ENCODE measurements at regions not wholly inside any gene's neighbourhood (a gene's known extent, or its start where the extent isn't known, plus 50 kb on each side); places are given as distances from the start of the nearest gene placed in this dataset.
A peak's percentile ranks its signal among the peaks of the same experiment; 100 is the strongest.
"Not testable (repeated sequence)": the region's sequence is repeated elsewhere in the genome, so short reads cannot be mapped to it uniquely, and the experiment has no call there.

DNA sequence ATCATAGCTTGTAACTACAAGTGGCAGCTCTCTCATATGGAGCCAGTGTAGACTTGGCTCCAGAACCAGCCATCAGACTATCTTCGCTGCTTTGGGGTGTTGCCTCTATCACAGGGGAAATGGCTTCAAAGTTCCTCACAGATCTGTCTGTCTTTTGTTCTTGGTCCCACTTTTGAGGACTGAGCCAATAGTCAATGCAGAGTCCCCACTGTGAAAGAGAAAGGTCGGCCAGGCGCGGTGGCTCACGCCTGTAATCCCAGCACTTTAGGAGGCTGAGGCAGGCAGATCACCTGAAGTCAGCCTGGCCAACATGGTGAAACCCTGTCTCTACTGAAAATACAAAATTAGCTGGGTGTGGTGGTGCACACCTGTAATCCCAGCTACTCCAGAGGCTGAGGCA is 86.9 kb upstream of the FZD7 start:
- H3K27me3 ChIP-seq (ENCODE audit: control insufficient read depth in 3 of 3, insufficient read depth in 3 of 3, low read length in 3 of 3); H3K36me3 ChIP-seq (ENCODE audit: control insufficient read depth in 3 of 3, insufficient read depth in 3 of 3, low read length in 3 of 3); H3K27ac ChIP-seq (ENCODE audit: low read depth, low read length); H3K9me3 ChIP-seq (ENCODE audit: control insufficient read depth in 3 of 3, low read length in 3 of 3); H3K9ac ChIP-seq (ENCODE audit: low read depth in 1 of 3, low read length in 3 of 3); H3K4me3 ChIP-seq (ENCODE audit: low read length in 3 of 3); H3K4me1 ChIP-seq (ENCODE audit: control insufficient read depth in 3 of 3, insufficient read depth in 3 of 3, low read length in 3 of 3): not testable (repeated sequence)

DNA sequence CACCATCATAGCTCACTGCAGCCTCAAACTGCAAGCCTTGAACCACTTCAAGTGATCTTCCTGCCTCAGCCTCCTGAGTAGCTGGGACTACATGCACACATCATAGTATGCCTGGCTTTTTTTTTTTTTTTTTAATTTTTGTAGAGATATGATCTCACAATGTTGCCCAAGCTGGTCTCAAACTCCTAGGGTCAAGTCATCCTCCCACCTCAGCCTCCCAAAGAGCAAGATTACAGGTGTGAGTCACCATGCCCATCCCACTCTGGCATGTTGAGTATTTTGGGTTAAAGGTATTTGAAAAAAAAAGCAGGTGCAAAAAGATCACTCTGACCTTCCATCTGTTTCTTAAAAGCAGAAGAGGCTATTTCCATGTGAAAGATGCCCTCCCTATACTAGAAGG is 86.4 kb upstream of the FZD7 start:
- Histone ChIP-seq H3K4me3 (ENCODE audit: low read length in 3 of 3) (no peak overlapping the region), H3K9ac (ENCODE audit: low read depth in 1 of 3, low read length in 3 of 3) (no peak overlapping the region), H3K9me3 (ENCODE audit: control insufficient read depth in 3 of 3, low read length in 3 of 3) (no peaks in the 10 kb centered on the region), H3K36me3 (ENCODE audit: control insufficient read depth in 3 of 3, insufficient read depth in 3 of 3, low read length in 3 of 3) (no peaks in the 10 kb centered on the region), H3K4me1 (ENCODE audit: control insufficient read depth in 3 of 3, insufficient read depth in 3 of 3, low read length in 3 of 3) (peaks cover 4 to 7% (median 4%) of the 10 kb centered on the region in 3 donors), H3K27me3 (ENCODE audit: control insufficient read depth in 3 of 3, insufficient read depth in 3 of 3, low read length in 3 of 3) (no peaks in the 10 kb centered on the region), H3K27ac (ENCODE audit: low read depth, low read length) (no peak overlapping the region)

- no peaks in the 10 kb centered on the region for H3K27me3 ChIP-seq (ENCODE audit: control insufficient read depth in 3 of 3, insufficient read depth in 3 of 3, low read length in 3 of 3)
- H3K4me1 ChIP-seq (ENCODE audit: control insufficient read depth in 3 of 3, insufficient read depth in 3 of 3, low read length in 3 of 3): peaks cover 18 to 21% (median 18%) of the 10 kb centered on the region in 3 donors
- no peak overlapping the region for H3K4me3 ChIP-seq (ENCODE audit: low read length in 3 of 3)
- no peak overlapping the region for H3K9ac ChIP-seq (ENCODE audit: low read depth in 1 of 3, low read length in 3 of 3)
- no peaks in the 10 kb centered on the region for H3K9me3 ChIP-seq (ENCODE audit: control insufficient read depth in 3 of 3, low read length in 3 of 3)
- H3K36me3 ChIP-seq (ENCODE audit: control insufficient read depth in 3 of 3, insufficient read depth in 3 of 3, low read length in 3 of 3): no peaks in the 10 kb centered on the region
- no peak overlapping the region for H3K27ac ChIP-seq (ENCODE audit: low read depth, low read length)
Measured at GRCh38 chr2:201949181-201949926, 84.3 kb upstream of the FZD7 start.

GRCh38 chr2:201949927-201950246 is 83.8 kb upstream of the FZD7 start:
- Histone ChIP-seq H3K9ac (ENCODE audit: low read depth in 1 of 3, low read length in 3 of 3) (no peak overlapping the region), H3K9me3 (ENCODE audit: control insufficient read depth in 3 of 3, low read length in 3 of 3) (no peaks in the 10 kb centered on the region), H3K27ac (ENCODE audit: low read depth, low read length) (no peak overlapping the region), H3K36me3 (ENCODE audit: control insufficient read depth in 3 of 3, insufficient read depth in 3 of 3, low read length in 3 of 3) (no peaks in the 10 kb centered on the region), H3K4me3 (ENCODE audit: low read length in 3 of 3) (no peak overlapping the region), H3K27me3 (ENCODE audit: control insufficient read depth in 3 of 3, insufficient read depth in 3 of 3, low read length in 3 of 3) (no peaks in the 10 kb centered on the region), H3K4me1 (ENCODE audit: control insufficient read depth in 3 of 3, insufficient read depth in 3 of 3, low read length in 3 of 3) (peaks cover 18 to 21% (median 18%) of the 10 kb centered on the region in 3 donors)

DNA sequence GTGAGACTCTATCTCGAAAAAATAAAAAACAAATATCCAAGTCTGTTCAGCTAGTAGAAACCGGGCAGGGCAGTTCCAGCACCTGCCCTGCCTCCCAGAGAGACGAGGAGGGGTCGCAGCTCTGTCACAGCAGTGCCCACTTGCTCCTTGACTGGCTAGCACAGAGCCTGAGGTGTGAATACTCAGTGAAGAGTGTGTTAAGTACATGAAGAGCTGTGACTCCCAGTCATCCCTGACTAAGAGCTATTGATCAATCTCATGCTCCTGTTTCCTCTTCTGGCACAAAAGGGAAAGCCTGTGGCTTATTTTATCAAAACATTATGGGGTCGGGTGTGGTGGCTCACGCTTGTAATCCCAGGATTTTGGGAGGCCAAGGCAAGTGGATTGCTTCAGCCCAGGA is 83.0 kb upstream of the FZD7 start:
- Histone ChIP-seq H3K4me1 (ENCODE audit: control insufficient read depth in 3 of 3, insufficient read depth in 3 of 3, low read length in 3 of 3) (peaks cover 20 to 23% (median 22%) of the 10 kb centered on the region in 3 donors), H3K36me3 (ENCODE audit: control insufficient read depth in 3 of 3, insufficient read depth in 3 of 3, low read length in 3 of 3) (no peaks in the 10 kb centered on the region), H3K9ac (ENCODE audit: low read depth in 1 of 3, low read length in 3 of 3) (no peak overlapping the region), H3K4me3 (ENCODE audit: low read length in 3 of 3) (no peak overlapping the region), H3K27me3 (ENCODE audit: control insufficient read depth in 3 of 3, insufficient read depth in 3 of 3, low read length in 3 of 3) (no peaks in the 10 kb centered on the region), H3K27ac (ENCODE audit: low read depth, low read length) (no peak overlapping the region), H3K9me3 (ENCODE audit: control insufficient read depth in 3 of 3, low read length in 3 of 3) (no peaks in the 10 kb centered on the region)

- no peaks in the 10 kb centered on the region for H3K27me3 ChIP-seq (ENCODE audit: control insufficient read depth in 3 of 3, insufficient read depth in 3 of 3, low read length in 3 of 3)
- H3K9me3 ChIP-seq (ENCODE audit: control insufficient read depth in 3 of 3, low read length in 3 of 3): no peaks in the 10 kb centered on the region
- no peak overlapping the region for H3K4me3 ChIP-seq (ENCODE audit: low read length in 3 of 3)
- H3K36me3 ChIP-seq (ENCODE audit: control insufficient read depth in 3 of 3, insufficient read depth in 3 of 3, low read length in 3 of 3): no peaks in the 10 kb centered on the region
- peaks cover 31 to 37% (median 33%) of the 10 kb centered on the region in 3 donors for H3K4me1 ChIP-seq (ENCODE audit: control insufficient read depth in 3 of 3, insufficient read depth in 3 of 3, low read length in 3 of 3)
- no peak overlapping the region for H3K9ac ChIP-seq (ENCODE audit: low read depth in 1 of 3, low read length in 3 of 3)
- no peak overlapping the region for H3K27ac ChIP-seq (ENCODE audit: low read depth, low read length)
Measured at GRCh38 chr2:201952187-201952586, 81.5 kb upstream of the FZD7 start.

- Histone ChIP-seq H3K27ac (ENCODE audit: low read depth, low read length) (peak overlapping the region; percentile 34), H3K27me3 (ENCODE audit: control insufficient read depth in 3 of 3, insufficient read depth in 3 of 3, low read length in 3 of 3) (no peaks in the 10 kb centered on the region), H3K9me3 (ENCODE audit: control insufficient read depth in 3 of 3, low read length in 3 of 3) (no peaks in the 10 kb centered on the region), H3K9ac (ENCODE audit: low read depth in 1 of 3, low read length in 3 of 3) (no peak overlapping the region), H3K4me3 (ENCODE audit: low read length in 3 of 3) (peak overlapping the region in 1 of 3 donors; percentile 22), H3K36me3 (ENCODE audit: control insufficient read depth in 3 of 3, insufficient read depth in 3 of 3, low read length in 3 of 3) (no peaks in the 10 kb centered on the region), H3K4me1 (ENCODE audit: control insufficient read depth in 3 of 3, insufficient read depth in 3 of 3, low read length in 3 of 3) (peaks cover 31 to 37% (median 33%) of the 10 kb centered on the region in 3 donors)
Measured at GRCh38 chr2:201953396-201953795, 80.3 kb upstream of the FZD7 start.

- H3K4me1 ChIP-seq (ENCODE audit: control insufficient read depth in 3 of 3, insufficient read depth in 3 of 3, low read length in 3 of 3): peaks cover 31 to 37% (median 33%) of the 10 kb centered on the region in 3 donors
- H3K27ac ChIP-seq (ENCODE audit: low read depth, low read length): peak overlapping the region; percentile 21
- no peak overlapping the region for H3K4me3 ChIP-seq (ENCODE audit: low read length in 3 of 3)
- no peaks in the 10 kb centered on the region for H3K36me3 ChIP-seq (ENCODE audit: control insufficient read depth in 3 of 3, insufficient read depth in 3 of 3, low read length in 3 of 3)
- no peaks in the 10 kb centered on the region for H3K9me3 ChIP-seq (ENCODE audit: control insufficient read depth in 3 of 3, low read length in 3 of 3)
- no peaks in the 10 kb centered on the region for H3K27me3 ChIP-seq (ENCODE audit: control insufficient read depth in 3 of 3, insufficient read depth in 3 of 3, low read length in 3 of 3)
- H3K9ac ChIP-seq (ENCODE audit: low read depth in 1 of 3, low read length in 3 of 3): no peak overlapping the region
Measured at GRCh38 chr2:201953880-201954279, 79.8 kb upstream of the FZD7 start.

- H3K4me1 ChIP-seq (ENCODE audit: control insufficient read depth in 3 of 3, insufficient read depth in 3 of 3, low read length in 3 of 3): peaks cover 31 to 37% (median 33%) of the 10 kb centered on the region in 3 donors
- no peak overlapping the region for H3K4me3 ChIP-seq (ENCODE audit: low read length in 3 of 3)
- H3K27me3 ChIP-seq (ENCODE audit: control insufficient read depth in 3 of 3, insufficient read depth in 3 of 3, low read length in 3 of 3): no peaks in the 10 kb centered on the region
- peak overlapping the region; percentile 20 for H3K27ac ChIP-seq (ENCODE audit: low read depth, low read length)
- H3K9me3 ChIP-seq (ENCODE audit: control insufficient read depth in 3 of 3, low read length in 3 of 3): no peaks in the 10 kb centered on the region
- no peak overlapping the region for H3K9ac ChIP-seq (ENCODE audit: low read depth in 1 of 3, low read length in 3 of 3)
- no peaks in the 10 kb centered on the region for H3K36me3 ChIP-seq (ENCODE audit: control insufficient read depth in 3 of 3, insufficient read depth in 3 of 3, low read length in 3 of 3)
Measured at GRCh38 chr2:201955231-201955630, 78.4 kb upstream of the FZD7 start.

DNA sequence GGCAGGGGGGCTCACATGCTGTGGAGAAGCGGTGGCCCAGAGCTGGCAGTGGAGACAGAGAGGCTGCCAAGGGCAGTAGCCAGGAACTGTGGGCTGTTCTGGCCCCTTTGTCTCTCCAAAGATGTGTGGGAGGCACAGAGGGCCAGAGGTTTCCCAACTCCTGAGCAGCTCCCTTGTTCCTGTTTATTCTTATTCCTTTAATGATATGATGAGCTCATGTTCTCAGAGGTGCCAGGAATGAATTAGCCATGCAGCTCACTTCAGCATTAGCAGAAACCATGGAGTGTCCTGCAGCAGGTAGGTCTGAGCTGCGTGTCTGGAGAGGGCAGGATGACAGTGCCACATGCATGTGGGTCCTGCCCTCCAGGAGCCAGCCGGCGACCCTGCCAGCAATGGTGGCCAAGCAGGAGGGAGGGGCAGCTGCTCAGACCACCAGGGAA is 77.9 kb upstream of the FZD7 start:
- H3K36me3 ChIP-seq (ENCODE audit: control insufficient read depth in 3 of 3, insufficient read depth in 3 of 3, low read length in 3 of 3): no peaks in the 10 kb centered on the region
- H3K27me3 ChIP-seq (ENCODE audit: control insufficient read depth in 3 of 3, insufficient read depth in 3 of 3, low read length in 3 of 3): no peaks in the 10 kb centered on the region
- peak overlapping the region in 1 of 3 donors; percentile 33 for H3K9ac ChIP-seq (ENCODE audit: low read depth in 1 of 3, low read length in 3 of 3)
- peak overlapping the region; percentile 20 for H3K27ac ChIP-seq (ENCODE audit: low read depth, low read length)
- H3K4me3 ChIP-seq (ENCODE audit: low read length in 3 of 3): no peak overlapping the region
- H3K4me1 ChIP-seq (ENCODE audit: control insufficient read depth in 3 of 3, insufficient read depth in 3 of 3, low read length in 3 of 3): peaks cover 31 to 37% (median 33%) of the 10 kb centered on the region in 3 donors
- H3K9me3 ChIP-seq (ENCODE audit: control insufficient read depth in 3 of 3, low read length in 3 of 3): no peaks in the 10 kb centered on the region
